ENCODE measurements at regions not wholly inside any gene's neighbourhood (a gene's known extent, or its start where the extent isn't known, plus 50 kb on each side); places are given as distances from the start of the nearest gene placed in this dataset.

DNA sequence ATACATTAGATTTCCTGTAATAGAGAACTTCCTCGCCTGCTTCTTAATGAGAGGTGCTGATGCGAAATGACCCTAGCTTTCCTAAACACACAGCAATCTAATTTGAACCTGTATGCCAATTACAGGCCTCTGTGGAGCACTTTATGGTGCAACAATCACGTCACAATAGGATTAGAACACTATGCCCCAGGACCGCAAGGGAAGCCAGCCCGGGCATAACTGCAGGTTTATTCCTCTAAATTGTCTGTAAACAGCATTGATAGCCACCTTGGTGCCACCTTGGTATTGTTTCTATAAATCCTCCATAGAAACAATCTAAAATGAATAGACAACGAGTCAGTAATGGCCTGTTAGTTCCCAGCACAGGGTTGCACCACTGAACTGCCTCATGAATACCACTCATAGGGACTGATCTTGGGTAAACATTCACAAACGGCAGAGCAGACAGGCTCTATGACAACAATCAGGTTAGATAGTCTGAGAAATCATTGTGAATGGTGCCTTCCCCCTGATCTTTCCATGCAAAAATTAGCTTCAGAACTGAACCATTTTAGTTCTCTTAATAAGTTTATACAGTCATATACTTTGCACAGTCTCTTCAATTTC lies 182.5 kb upstream of the OBI1 start:
- TF ChIP-seq POLR2A (IDR thresholded peaks at IDR 0.05), result no peak
- TF ChIP-seq, protein P1, sequence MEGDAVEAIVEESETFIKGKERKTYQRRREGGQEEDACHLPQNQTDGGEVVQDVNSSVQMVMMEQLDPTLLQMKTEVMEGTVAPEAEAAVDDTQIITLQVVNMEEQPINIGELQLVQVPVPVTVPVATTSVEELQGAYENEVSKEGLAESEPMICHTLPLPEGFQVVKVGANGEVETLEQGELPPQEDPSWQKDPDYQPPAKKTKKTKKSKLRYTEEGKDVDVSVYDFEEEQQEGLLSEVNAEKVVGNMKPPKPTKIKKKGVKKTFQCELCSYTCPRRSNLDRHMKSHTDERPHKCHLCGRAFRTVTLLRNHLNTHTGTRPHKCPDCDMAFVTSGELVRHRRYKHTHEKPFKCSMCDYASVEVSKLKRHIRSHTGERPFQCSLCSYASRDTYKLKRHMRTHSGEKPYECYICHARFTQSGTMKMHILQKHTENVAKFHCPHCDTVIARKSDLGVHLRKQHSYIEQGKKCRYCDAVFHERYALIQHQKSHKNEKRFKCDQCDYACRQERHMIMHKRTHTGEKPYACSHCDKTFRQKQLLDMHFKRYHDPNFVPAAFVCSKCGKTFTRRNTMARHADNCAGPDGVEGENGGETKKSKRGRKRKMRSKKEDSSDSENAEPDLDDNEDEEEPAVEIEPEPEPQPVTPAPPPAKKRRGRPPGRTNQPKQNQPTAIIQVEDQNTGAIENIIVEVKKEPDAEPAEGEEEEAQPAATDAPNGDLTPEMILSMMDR (IDR thresholded peaks at IDR 0.05), result no peak
- H3K4me1 ChIP-seq, result no peaks in the 10 kb centered on the region
- no peaks in the 10 kb centered on the region for H3K36me3 ChIP-seq
- H3K27me3 ChIP-seq, result no peaks in the 10 kb centered on the region
- no peak overlapping the region for H3K4me3 ChIP-seq
- intact Hi-C loops (cut with DNase I; ENCODE audit: low total_unique reads), result no loop called here
- H3K27ac ChIP-seq, result no peak overlapping the region
- no peaks in the 10 kb centered on the region for H3K9me3 ChIP-seq
- no peak for DNase-seq

DNA sequence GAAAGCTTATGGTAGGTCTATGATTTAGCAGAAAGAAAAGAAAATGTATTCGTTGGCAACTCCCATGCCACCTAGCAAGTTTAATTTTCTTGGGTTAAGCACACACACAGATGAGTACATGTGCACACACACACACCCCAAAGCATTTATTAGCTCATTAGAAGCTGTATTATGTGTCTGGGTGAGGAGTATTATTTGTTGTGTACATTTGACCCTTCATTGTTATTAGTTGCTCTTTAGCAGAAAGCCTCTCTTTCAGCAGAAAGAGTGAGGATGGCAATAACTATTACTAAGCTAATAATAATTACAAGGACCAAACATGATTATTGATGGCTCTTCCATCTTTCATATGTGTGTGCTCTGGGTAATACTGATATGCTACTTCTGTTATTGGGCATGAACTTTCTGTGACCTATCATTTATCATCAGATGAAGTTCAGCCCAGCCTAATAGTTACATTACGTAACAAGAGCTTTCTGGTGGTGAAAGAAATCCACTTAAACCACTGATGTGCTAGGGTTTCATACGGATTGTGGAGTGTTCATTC lies 177.4 kb upstream of the OBI1 start:
- Histone ChIP-seq H3K4me3 (no peak overlapping the region), H3K9me3 (no peaks in the 10 kb centered on the region), H3K36me3 (no peaks in the 10 kb centered on the region), H3K27me3 (no peaks in the 10 kb centered on the region), H3K4me1 (no peaks in the 10 kb centered on the region), H3K27ac (no peak overlapping the region)
- no peak for TF ChIP-seq POLR2A (IDR thresholded peaks at IDR 0.05)
- TF ChIP-seq, protein P1 (IDR thresholded peaks at IDR 0.05), result no peak
- intact Hi-C loops (cut with DNase I; ENCODE audit: low total_unique reads), result no loop called here
- no peak for DNase-seq

DNA sequence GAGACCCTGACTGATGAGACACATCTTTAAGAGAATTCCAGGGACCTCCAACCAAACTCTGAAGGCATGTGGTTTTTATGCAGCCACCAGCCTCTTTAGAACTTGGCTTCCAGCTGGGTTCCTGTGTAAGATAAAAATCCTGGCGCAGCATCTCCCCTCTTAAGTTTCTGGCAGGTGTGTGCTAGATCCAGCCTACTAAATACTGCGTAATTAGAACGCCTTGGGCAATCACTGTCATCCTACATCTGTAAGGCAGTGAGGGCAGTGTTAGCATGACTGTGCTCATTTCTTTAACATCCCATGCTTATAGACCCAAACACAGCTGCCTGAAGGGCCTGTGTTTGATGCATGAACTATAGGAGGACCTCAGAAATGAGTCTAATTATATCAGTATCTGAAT lies 173.5 kb upstream of the OBI1 start:
- no peaks in the 10 kb centered on the region for H3K27me3 ChIP-seq
- intact Hi-C loops (cut with DNase I; ENCODE audit: low total_unique reads), result no loop called here
- no peaks in the 10 kb centered on the region for H3K4me1 ChIP-seq
- no peak overlapping the region for H3K27ac ChIP-seq
- no peaks in the 10 kb centered on the region for H3K9me3 ChIP-seq
- H3K36me3 ChIP-seq, result no peaks in the 10 kb centered on the region
- DNase-seq, result no peak
- TF ChIP-seq, protein P1 (IDR thresholded peaks at IDR 0.05), result no peak
- no peak for TF ChIP-seq POLR2A (IDR thresholded peaks at IDR 0.05)
- no peak overlapping the region for H3K4me3 ChIP-seq

DNA sequence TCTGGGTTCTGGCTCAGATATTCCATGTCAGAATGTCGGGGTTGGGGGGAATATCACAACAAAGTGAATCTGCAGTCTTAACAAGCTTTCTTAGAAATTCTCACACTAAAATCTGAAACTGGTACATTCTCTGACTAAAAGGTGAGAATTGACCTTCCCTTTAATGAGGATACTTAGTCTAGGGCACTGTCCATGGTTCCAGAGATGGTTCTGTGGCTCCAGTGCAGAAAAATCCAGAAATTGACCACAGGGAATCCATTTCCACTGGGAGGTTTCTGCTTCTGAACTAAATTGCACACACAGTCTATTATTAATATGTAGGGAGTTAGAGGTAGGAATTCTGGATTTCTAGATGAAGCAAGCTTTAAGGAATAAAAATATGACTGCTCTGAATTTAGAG lies 171.6 kb upstream of the OBI1 start:
- Histone ChIP-seq H3K27ac (no peak overlapping the region), H3K4me1 (no peaks in the 10 kb centered on the region), H3K27me3 (no peaks in the 10 kb centered on the region), H3K36me3 (no peaks in the 10 kb centered on the region), H3K4me3 (no peak overlapping the region), H3K9me3 (no peaks in the 10 kb centered on the region)
- TF ChIP-seq, protein P1 (IDR thresholded peaks at IDR 0.05), result no peak
- no peak for TF ChIP-seq POLR2A (IDR thresholded peaks at IDR 0.05)
- DNase-seq, result no peak
- intact Hi-C loops (cut with DNase I; ENCODE audit: low total_unique reads), result no loop called here

DNA sequence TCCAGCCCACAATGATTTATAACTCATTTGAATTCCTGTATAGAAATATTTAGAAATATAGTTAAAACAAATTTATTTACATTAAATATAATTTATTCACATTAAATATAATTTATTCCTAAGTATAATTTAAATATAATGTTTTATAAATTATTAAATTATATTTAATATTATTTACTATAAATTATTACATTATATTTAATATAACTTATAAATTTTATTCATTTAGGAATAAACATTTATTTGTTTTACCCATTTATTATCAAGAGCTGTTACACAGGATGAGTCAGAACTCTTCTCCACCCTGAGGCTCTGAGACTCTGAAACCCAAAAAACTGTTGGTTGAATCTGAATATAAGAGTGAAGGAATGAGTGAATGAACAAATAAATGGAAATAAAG lies 170.9 kb upstream of the OBI1 start:
- DNase-seq, result no peak
- TF ChIP-seq, protein P1 (IDR thresholded peaks at IDR 0.05), result no peak
- no peak for TF ChIP-seq POLR2A (IDR thresholded peaks at IDR 0.05)
- Histone ChIP-seq H3K4me3 (no peak overlapping the region), H3K9me3 (no peaks in the 10 kb centered on the region), H3K27ac (no peak overlapping the region), H3K27me3 (no peaks in the 10 kb centered on the region), H3K36me3 (no peaks in the 10 kb centered on the region), H3K4me1 (no peaks in the 10 kb centered on the region)
- intact Hi-C loops (cut with DNase I; ENCODE audit: low total_unique reads), result no loop called here
